ENCODE measurements at regions not wholly inside any gene's neighbourhood (a gene's known extent, or its start where the extent isn't known, plus 50 kb on each side); places are given as distances from the start of the nearest gene placed in this dataset.
A peak's percentile ranks its signal among the peaks of the same experiment; 100 is the strongest.

- Histone ChIP-seq H3K9ac (ENCODE audit: control insufficient read depth, insufficient read depth, low read length) (no peak overlapping the region), H2AFZ (ENCODE audit: control insufficient read depth, low read depth, low read length) (no peak overlapping the region), H3K4me2 (ENCODE audit: control insufficient read depth, insufficient read depth) (no peak overlapping the region), H3K36me3 (ENCODE audit: control insufficient read depth in 2 of 2, insufficient read depth in 2 of 2, low read length in 1 of 2) (no peaks in the 10 kb centered on the region), H3K4me1 (ENCODE audit: control insufficient read depth, insufficient read depth, low read length) (no peaks in the 10 kb centered on the region), H3K27ac (ENCODE audit: control insufficient read depth, insufficient read depth) (no peak overlapping the region), H3K4me3 (no peak overlapping the region), H3K27me3 (replicated peaks in 1 of 2; ENCODE audit: control insufficient read depth in 2 of 2, insufficient read depth in 2 of 2, low read length in 1 of 2) (no peaks in the 10 kb centered on the region), H3K79me2 (ENCODE audit: control insufficient read depth, insufficient read depth, low read length) (no peaks in the 10 kb centered on the region), H4K20me1 (ENCODE audit: control insufficient read depth, insufficient read depth) (no peaks in the 10 kb centered on the region), H3K9me3 (replicated peaks; ENCODE audit: control insufficient read depth, insufficient read depth, low read length) (no peaks in the 10 kb centered on the region)
- DNase-seq (ENCODE audit: low read depth, low spot score): no peak
- peak; percentile 37 to 49 (median 41); a peak in 3 of 6 replicates for TF ChIP-seq CTCF (IDR thresholded peaks at IDR 0.05 in 2 of 3, conservative IDR thresholded peaks at IDR 0.05 in 1 of 3; ENCODE audit: control insufficient read depth in 2 of 3, extremely low read depth in 1 of 3, insufficient read depth in 1 of 3, low read depth in 3 of 3, low read length in 3 of 3)
- no peak for TF ChIP-seq SREBF1 (IDR thresholded peaks at IDR 0.05; ENCODE audit: low read length)
- TF ChIP-seq HDGF (IDR thresholded peaks at IDR 0.05): no peak
- no peak for TF ChIP-seq ASH2L (IDR thresholded peaks at IDR 0.05; ENCODE audit: borderline replicate concordance, low read depth)
- TF ChIP-seq ELK1 (IDR thresholded peaks at IDR 0.05; ENCODE audit: low read depth, low read length): no peak
- no peak for TF ChIP-seq RB1 (IDR thresholded peaks at IDR 0.05; ENCODE audit: borderline replicate concordance)
- TF ChIP-seq RAD21 (IDR thresholded peaks at IDR 0.05; ENCODE audit: insufficient read depth, low read depth, low read length): peak; percentile 65
- no peak for TF ChIP-seq GABPA (IDR thresholded peaks at IDR 0.05; ENCODE audit: low read depth)
- peak; percentile 45; the same call in 1 of the 2 replicates for TF ChIP-seq SMC3 (IDR thresholded peaks at IDR 0.05; ENCODE audit: borderline replicate concordance, low read length)
- CTCF ChIA-PET: interaction anchor here (0.7 to 2.3 kb wide), 5 partner anchors 10 to 936 kb away, joined by 3 to 11 read pairs (median 3); no protein-coding TSS in a partner anchor
- peak; percentile 70 for ATAC-seq
- FAIRE-seq: no peak
- intact Hi-C loops (cut with micrococcal nuclease; ENCODE audit: unreplicated experiment) (loop anchor here (2.0 to 5.0 kb wide), 4 partner anchors 137 to 937 kb away; no protein-coding TSS in a partner anchor), in situ Hi-C loops (cut with MboI) (no loop called here)
- RAD21 ChIA-PET (ENCODE audit: unreplicated experiment): interaction anchor here (1.2 to 1.3 kb wide), 3 partner anchors 725 to 1270 kb away, joined by 3 to 4 read pairs (median 4); no protein-coding TSS in a partner anchor
- WGBS (ENCODE audit: insufficient coverage, insufficient replicate concordance, low lambda C conversion rate, missing lambda C conversion rate): 19% methylated on average over 2 of the region's 2 CpGs
- SMC1A ChIA-PET (ENCODE audit: uncharacterized antibody, unreplicated experiment): interaction anchor here (0.6 to 1.0 kb wide), 3 partner anchors 49 to 487 kb away, joined by 3 read pairs; no protein-coding TSS in a partner anchor
- no TSS peak for BruUV-seq (replicated peaks)
- POLR2A ChIA-PET: no interaction called here
Observed at GRCh38 chr6:117840541-117840983, 66.5 kb upstream of the SLC35F1 start.
